ENCODE measurements at regions not wholly inside any gene's neighbourhood (a gene's known extent, or its start where the extent isn't known, plus 50 kb on each side); places are given as distances from the start of the nearest gene placed in this dataset.
"Not testable (repeated sequence)": the region's sequence is repeated elsewhere in the genome, so short reads cannot be mapped to it uniquely, and the experiment has no call there.

- no peak for DNase-seq
Observed at GRCh38 chr14:104230946-104231345, 92.6 kb downstream of the KIF26A start.

- DNase-seq = no peak
Observed at GRCh38 chr14:104232070-104232484, 93.7 kb downstream of the KIF26A start.

- DNase-seq = not testable (repeated sequence)
Observed at GRCh38 chr14:104234007-104234786, 95.8 kb downstream of the KIF26A start.

- DNase-seq = no peak
Observed at GRCh38 chr14:104235686-104236085, 97.3 kb downstream of the KIF26A start.

GRCh38 chr14:104237651-104238423, 99.5 kb downstream of the KIF26A start:
- no peak for DNase-seq

GRCh38 chr14:104238424-104239184, 100.2 kb downstream of the KIF26A start:
- DNase-seq = no peak

- DNase-seq = no peak
Observed at GRCh38 chr14:104239185-104239775, 100.9 kb downstream of the KIF26A start.

- DNase-seq = no peak
Observed at GRCh38 chr14:104239861-104240301, 101.5 kb downstream of the KIF26A start.

GRCh38 chr14:104240434-104241157, 102.2 kb downstream of the KIF26A start:
- DNase-seq = no peak

- DNase-seq = no peak
Observed at GRCh38 chr14:104243200-104243599, 104.8 kb downstream of the KIF26A start.

- peak; percentile 31 for DNase-seq
Observed at GRCh38 chr14:104244221-104245011, 106.0 kb downstream of the KIF26A start.

GRCh38 chr14:104245075-104245474, 106.7 kb downstream of the KIF26A start:
- no peak for DNase-seq

- no peak for DNase-seq
Observed at GRCh38 chr14:104245723-104246122, 107.3 kb downstream of the KIF26A start.

GRCh38 chr14:104246401-104247335, 108.3 kb downstream of the KIF26A start:
- no peak for DNase-seq

- DNase-seq = no peak
Observed at GRCh38 chr14:104247336-104248202, 109.2 kb downstream of the KIF26A start.

GRCh38 chr14:104248203-104249055, 110.0 kb downstream of the KIF26A start:
- no peak for DNase-seq

- DNase-seq = no peak
Observed at GRCh38 chr14:104249089-104249488, 110.7 kb downstream of the KIF26A start.

All from muscle of arm (tissue), 1 donor.